ENCODE measurements at regions not wholly inside any gene's neighbourhood (a gene's known extent, or its start where the extent isn't known, plus 50 kb on each side); places are given as distances from the start of the nearest gene placed in this dataset.

GRCh38 chr17:15124264-15124595 lies 140.9 kb downstream of the PMP22 start:
- H3K14ac ChIP-seq (ENCODE audit: low read length), result no peak overlapping the region
- no peak overlapping the region for H4K91ac ChIP-seq (ENCODE audit: low read depth, low read length)
- H4K12ac ChIP-seq (ENCODE audit: low read depth, low read length), result no peak overlapping the region
- no peaks in the 10 kb centered on the region for H3K9me3 ChIP-seq (ENCODE audit: insufficient read depth, low read depth, low read length)
- no peak overlapping the region for H3K9ac ChIP-seq (ENCODE audit: low read length)
- no peak for DNase-seq
- no peak overlapping the region for H2AFZ ChIP-seq (ENCODE audit: insufficient read depth, low read length, poor library complexity)
- H4K8ac ChIP-seq (ENCODE audit: low read depth, low read length), result no peak overlapping the region
- no peak overlapping the region for H3K4me2 ChIP-seq (ENCODE audit: low read length)
- no peak overlapping the region for H3K4ac ChIP-seq (ENCODE audit: low read depth, low read length)
- no peak overlapping the region for H3K18ac ChIP-seq (ENCODE audit: low read length)
- H2BK120ac ChIP-seq (ENCODE audit: insufficient read depth, low read length, poor library complexity), result no peak overlapping the region
- no peak overlapping the region for H3K27ac ChIP-seq (ENCODE audit: low read depth, low read length)
- peaks cover 2 to 9% of the 10 kb centered on the region in 2 experiments for H3K4me1 ChIP-seq (ENCODE audit: control insufficient read depth in 1 of 2, insufficient read depth in 2 of 2, low read length in 2 of 2)
- H2BK12ac ChIP-seq (ENCODE audit: low read length), result no peak overlapping the region
- no peaks in the 10 kb centered on the region for H3K36me3 ChIP-seq (ENCODE audit: control insufficient read depth in 1 of 2, insufficient read depth in 2 of 2, low read length in 2 of 2)
- H3K27me3 ChIP-seq (ENCODE audit: insufficient read depth, low read length), result no peaks in the 10 kb centered on the region
- WGBS (ENCODE audit: extremely low coverage, insufficient coverage, insufficient read length), result no CpG with 5 or more reads among the region's 2 CpGs
- H3K79me2 ChIP-seq (ENCODE audit: control insufficient read depth, insufficient read depth, low read length, poor library complexity), result no peaks in the 10 kb centered on the region
- H3K4me3 ChIP-seq (ENCODE audit: low read depth, low read length), result no peak overlapping the region
- H2BK5ac ChIP-seq (ENCODE audit: low read depth, low read length, poor library complexity), result no peak overlapping the region
- H3K79me1 ChIP-seq (ENCODE audit: low read length), result no peaks in the 10 kb centered on the region
- no peak overlapping the region for H3K23ac ChIP-seq (ENCODE audit: low read length)
- no peak overlapping the region for H2AK5ac ChIP-seq (ENCODE audit: low read length)

- no peaks in the 10 kb centered on the region for H3K27me3 ChIP-seq (ENCODE audit: insufficient read depth, low read length)
Measured at GRCh38 chr17:15123593-15124263, 141.4 kb downstream of the PMP22 start.

GRCh38 chr17:15122857-15123256 lies 142.3 kb downstream of the PMP22 start:
- H3K23ac ChIP-seq (ENCODE audit: low read length), result no peak overlapping the region
- no peak overlapping the region for H3K4ac ChIP-seq (ENCODE audit: low read depth, low read length)
- H4K91ac ChIP-seq (ENCODE audit: low read depth, low read length), result no peak overlapping the region
- H2AFZ ChIP-seq (ENCODE audit: insufficient read depth, low read length, poor library complexity), result no peak overlapping the region
- no peaks in the 10 kb centered on the region for H3K79me2 ChIP-seq (ENCODE audit: control insufficient read depth, insufficient read depth, low read length, poor library complexity)
- H3K36me3 ChIP-seq (ENCODE audit: control insufficient read depth in 1 of 2, insufficient read depth in 2 of 2, low read length in 2 of 2), result no peaks in the 10 kb centered on the region
- no peak overlapping the region for H4K8ac ChIP-seq (ENCODE audit: low read depth, low read length)
- no CpG with 5 or more reads among the region's 4 CpGs for WGBS (ENCODE audit: extremely low coverage, insufficient coverage, insufficient read length)
- no peaks in the 10 kb centered on the region for H3K9me3 ChIP-seq (ENCODE audit: insufficient read depth, low read depth, low read length)
- H3K9ac ChIP-seq (ENCODE audit: low read length), result no peak overlapping the region
- H3K79me1 ChIP-seq (ENCODE audit: low read length), result no peaks in the 10 kb centered on the region
- H4K12ac ChIP-seq (ENCODE audit: low read depth, low read length), result no peak overlapping the region
- H2BK5ac ChIP-seq (ENCODE audit: low read depth, low read length, poor library complexity), result no peak overlapping the region
- H3K18ac ChIP-seq (ENCODE audit: low read length), result no peak overlapping the region
- no peak overlapping the region for H3K4me3 ChIP-seq (ENCODE audit: low read depth, low read length)
- no peak overlapping the region for H2BK120ac ChIP-seq (ENCODE audit: insufficient read depth, low read length, poor library complexity)
- no peak overlapping the region for H3K27ac ChIP-seq (ENCODE audit: low read depth, low read length)
- H3K4me2 ChIP-seq (ENCODE audit: low read length), result no peak overlapping the region
- no peak for DNase-seq
- H2BK12ac ChIP-seq (ENCODE audit: low read length), result no peak overlapping the region
- no peaks in the 10 kb centered on the region for H3K27me3 ChIP-seq (ENCODE audit: insufficient read depth, low read length)
- peaks cover 2 to 9% of the 10 kb centered on the region in 2 experiments for H3K4me1 ChIP-seq (ENCODE audit: control insufficient read depth in 1 of 2, insufficient read depth in 2 of 2, low read length in 2 of 2)
- H3K14ac ChIP-seq (ENCODE audit: low read length), result no peak overlapping the region
- H2AK5ac ChIP-seq (ENCODE audit: low read length), result no peak overlapping the region

More at GRCh38 chr17:15123593-15124263, 141.4 kb downstream of the PMP22 start:
- Histone ChIP-seq H2BK120ac (ENCODE audit: insufficient read depth, low read length, poor library complexity) (no peak overlapping the region), H2AK5ac (ENCODE audit: low read length) (no peak overlapping the region), H3K9ac (ENCODE audit: low read length) (no peak overlapping the region), H3K4ac (ENCODE audit: low read depth, low read length) (no peak overlapping the region), H3K4me3 (ENCODE audit: low read depth, low read length) (no peak overlapping the region), H2BK12ac (ENCODE audit: low read length) (no peak overlapping the region), H4K91ac (ENCODE audit: low read depth, low read length) (no peak overlapping the region), H2AFZ (ENCODE audit: insufficient read depth, low read length, poor library complexity) (no peak overlapping the region), H3K9me3 (ENCODE audit: insufficient read depth, low read depth, low read length) (no peaks in the 10 kb centered on the region), H4K8ac (ENCODE audit: low read depth, low read length) (no peak overlapping the region), H3K79me1 (ENCODE audit: low read length) (no peaks in the 10 kb centered on the region), H3K14ac (ENCODE audit: low read length) (no peak overlapping the region), H3K27ac (ENCODE audit: low read depth, low read length) (no peak overlapping the region), H2BK5ac (ENCODE audit: low read depth, low read length, poor library complexity) (no peak overlapping the region), H3K36me3 (ENCODE audit: control insufficient read depth in 1 of 2, insufficient read depth in 2 of 2, low read length in 2 of 2) (no peaks in the 10 kb centered on the region), H4K12ac (ENCODE audit: low read depth, low read length) (no peak overlapping the region), H3K79me2 (ENCODE audit: control insufficient read depth, insufficient read depth, low read length, poor library complexity) (no peaks in the 10 kb centered on the region), H3K23ac (ENCODE audit: low read length) (no peak overlapping the region), H3K18ac (ENCODE audit: low read length) (no peak overlapping the region), H3K4me2 (ENCODE audit: low read length) (no peak overlapping the region), H3K4me1 (ENCODE audit: control insufficient read depth in 1 of 2, insufficient read depth in 2 of 2, low read length in 2 of 2) (peaks cover 2 to 9% of the 10 kb centered on the region in 2 experiments)
- WGBS (ENCODE audit: extremely low coverage, insufficient coverage, insufficient read length), result no CpG with 5 or more reads among the region's 5 CpGs
- DNase-seq, result peak in 1 of 2 donors; percentile 26

GRCh38 chr17:15121426-15121825 lies 143.7 kb downstream of the PMP22 start:
- peak in 1 of 2 donors; percentile 21 for DNase-seq
- Histone ChIP-seq H4K91ac (ENCODE audit: low read depth, low read length) (no peak overlapping the region), H3K79me1 (ENCODE audit: low read length) (no peaks in the 10 kb centered on the region), H3K36me3 (ENCODE audit: control insufficient read depth in 1 of 2, insufficient read depth in 2 of 2, low read length in 2 of 2) (no peaks in the 10 kb centered on the region), H3K18ac (ENCODE audit: low read length) (no peak overlapping the region), H3K4me1 (ENCODE audit: control insufficient read depth in 1 of 2, insufficient read depth in 2 of 2, low read length in 2 of 2) (peaks cover 2 to 9% of the 10 kb centered on the region in 2 experiments), H3K79me2 (ENCODE audit: control insufficient read depth, insufficient read depth, low read length, poor library complexity) (no peaks in the 10 kb centered on the region), H3K27me3 (ENCODE audit: insufficient read depth, low read length) (no peaks in the 10 kb centered on the region), H3K23ac (ENCODE audit: low read length) (no peak overlapping the region), H3K27ac (ENCODE audit: low read depth, low read length) (no peak overlapping the region), H2BK5ac (ENCODE audit: low read depth, low read length, poor library complexity) (no peak overlapping the region), H3K9me3 (ENCODE audit: insufficient read depth, low read depth, low read length) (no peaks in the 10 kb centered on the region), H3K14ac (ENCODE audit: low read length) (no peak overlapping the region), H2AK5ac (ENCODE audit: low read length) (no peak overlapping the region), H2BK120ac (ENCODE audit: insufficient read depth, low read length, poor library complexity) (no peak overlapping the region), H3K9ac (ENCODE audit: low read length) (no peak overlapping the region), H3K4me2 (ENCODE audit: low read length) (no peak overlapping the region), H3K4ac (ENCODE audit: low read depth, low read length) (no peak overlapping the region), H3K4me3 (ENCODE audit: low read depth, low read length) (no peak overlapping the region), H2AFZ (ENCODE audit: insufficient read depth, low read length, poor library complexity) (no peak overlapping the region), H4K8ac (ENCODE audit: low read depth, low read length) (no peak overlapping the region), H2BK12ac (ENCODE audit: low read length) (no peak overlapping the region), H4K12ac (ENCODE audit: low read depth, low read length) (no peak overlapping the region)
- no CpG with 5 or more reads among the region's 2 CpGs for WGBS (ENCODE audit: extremely low coverage, insufficient coverage, insufficient read length)
